Epithelial cell of esophagus (primary cell): ENCODE measurements at regions not wholly inside any gene's neighbourhood (a gene's known extent, or its start where the extent isn't known, plus 50 kb on each side); places are given as distances from the start of the nearest gene placed in this dataset.

Source experiments
- DNase-seq: peaks from one replicate; pipeline ENCODE4 v3.0.0; 2010; ENCODE audit warnings: low read depth
- H3K4me3 ChIP-seq: 2 replicates; pipeline ENCODE4 v1.5.1; 2011; ENCODE audit warnings: mild to moderate bottlenecking, low read length, control low read depth
- CTCF ChIP-seq: IDR thresholded peaks from 2 replicates; pipeline ENCODE4 v1.5.1; 2011; ENCODE audit warnings: low read depth, mild to moderate bottlenecking, low read length, control low read depth, inconsistent platforms; ENCODE audit not compliant: insufficient read depth; ENCODE audit errors: missing control alignments

GRCh38 chr3:193831495-193832455 is 238.8 kb downstream of the OPA1 start:
- no peak overlapping the region for H3K4me3 ChIP-seq
- DNase-seq: peak; percentile 50
- TF ChIP-seq CTCF: no peak

- DNase-seq: no peak
- no peak for TF ChIP-seq CTCF
- no peak overlapping the region for H3K4me3 ChIP-seq
Measured at GRCh38 chr3:193832833-193833413, 239.9 kb downstream of the OPA1 start.

GRCh38 chr3:193833592-193833991 is 240.6 kb downstream of the OPA1 start:
- no peak for TF ChIP-seq CTCF
- DNase-seq: no peak
- H3K4me3 ChIP-seq: no peak overlapping the region

- no peak overlapping the region for H3K4me3 ChIP-seq
- TF ChIP-seq CTCF: no peak
Measured at GRCh38 chr3:193835414-193835813, 242.4 kb downstream of the OPA1 start.

GRCh38 chr3:193836511-193836910 is 243.5 kb downstream of the OPA1 start:
- no peak for DNase-seq
- H3K4me3 ChIP-seq: no peak overlapping the region
- no peak for TF ChIP-seq CTCF

More at GRCh38 chr3:193835414-193835813, 242.4 kb downstream of the OPA1 start:
- no peak for DNase-seq

- H3K4me3 ChIP-seq: no peak overlapping the region
- no peak for DNase-seq
- no peak for TF ChIP-seq CTCF
Measured at GRCh38 chr3:193836918-193837317, 243.9 kb downstream of the OPA1 start.
